NT2/D1 (cell line): ENCODE measurements at regions not wholly inside any gene's neighbourhood (a gene's known extent, or its start where the extent isn't known, plus 50 kb on each side); places are given as distances from the start of the nearest gene placed in this dataset.

Experiments used
- YY1 ChIP-seq: IDR thresholded peaks from 2 replicates; pipeline ENCODE4 v1.6.1; 2011; ENCODE audit not compliant: insufficient read length, insufficient read depth
- ZNF274 ChIP-seq: IDR thresholded peaks from 2 replicates; pipeline ENCODE4 v1.6.1; 2011; ENCODE audit warnings: mild to moderate bottlenecking, low read depth, low read length

GRCh38 chr10:128485701-128486235 lies 359.5 kb upstream of the MKI67 start:
- no peak for TF ChIP-seq YY1
- no peak for TF ChIP-seq ZNF274
